Duodenal mucosa (tissue), 2 donors: ENCODE measurements at regions not wholly inside any gene's neighbourhood (a gene's known extent, or its start where the extent isn't known, plus 50 kb on each side); places are given as distances from the start of the nearest gene placed in this dataset.
"Not testable (repeated sequence)": the region's sequence is repeated elsewhere in the genome, so short reads cannot be mapped to it uniquely, and the experiment has no call there.

ENCODE experiments used
- H3K27ac ChIP-seq: one replicate; pipeline ENCODE4 v1.7.0; 2013; ENCODE audit warnings: low read depth, low read length
- H3K27me3 ChIP-seq, 2 donors: one replicate each; pipeline ENCODE4 v1.7.0; 2013; ENCODE audit warnings: low read length in 2 of 2, control low read depth in 1 of 2; ENCODE audit not compliant: insufficient read depth in 2 of 2, control insufficient read depth in 1 of 2
- H3K36me3 ChIP-seq, 2 donors: one replicate each; pipeline ENCODE4 v1.7.0; 2013; ENCODE audit warnings: low read length in 2 of 2, control low read depth in 1 of 2; ENCODE audit not compliant: insufficient read depth in 2 of 2, control insufficient read depth in 1 of 2
- H3K4me1 ChIP-seq, 2 donors: one replicate each; pipeline ENCODE4 v1.7.0; 2013; ENCODE audit warnings: low read length in 2 of 2, control low read depth in 1 of 2; ENCODE audit not compliant: insufficient read depth in 2 of 2, control insufficient read depth in 1 of 2
- H3K4me3 ChIP-seq, 2 donors: one replicate each; pipeline ENCODE4 v1.7.0; 2013; ENCODE audit warnings: low read length in 2 of 2, low read depth in 1 of 2
- H3K9ac ChIP-seq, 2 donors: one replicate each; pipeline ENCODE4 v1.7.0; 2013; ENCODE audit warnings: low read length in 2 of 2, low read depth in 1 of 2
- H3K9me3 ChIP-seq, 2 donors: one replicate each; pipeline ENCODE4 v1.7.0; 2013; ENCODE audit warnings: low read length in 2 of 2, control low read depth in 1 of 2; ENCODE audit not compliant: control insufficient read depth in 1 of 2

DNA sequence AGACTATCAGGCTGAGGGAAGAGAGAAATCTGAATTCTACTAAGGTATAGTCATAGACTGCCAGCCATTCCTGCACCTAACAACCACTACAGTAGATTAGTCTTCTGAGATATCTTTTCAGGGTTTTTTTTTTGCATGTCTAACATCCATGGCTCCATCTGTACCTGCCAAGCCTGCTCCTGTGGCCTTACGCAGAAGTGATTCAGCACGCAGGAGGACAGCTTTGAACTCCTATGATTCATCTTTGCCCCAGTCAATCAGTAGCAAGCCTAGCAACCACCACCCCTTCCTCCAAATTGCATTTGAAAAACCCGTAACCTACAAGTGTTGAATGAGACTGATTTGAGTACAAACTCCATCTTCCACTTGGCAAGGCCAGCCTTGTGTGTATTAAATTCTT is 520.7 kb upstream of the HS3ST1 start:
- no peaks in the 10 kb centered on the region for H3K9me3 ChIP-seq
- no peaks in the 10 kb centered on the region for H3K36me3 ChIP-seq
- no peak overlapping the region for H3K4me3 ChIP-seq
- no peaks in the 10 kb centered on the region for H3K27me3 ChIP-seq
- peaks cover 0 to 5% of the 10 kb centered on the region in 2 donors for H3K4me1 ChIP-seq
- H3K27ac ChIP-seq = no peak overlapping the region
- no peak overlapping the region for H3K9ac ChIP-seq

- H3K9me3 ChIP-seq, H3K27me3 ChIP-seq, H3K27ac ChIP-seq, H3K4me3 ChIP-seq, H3K36me3 ChIP-seq, H3K9ac ChIP-seq, H3K4me1 ChIP-seq: not testable (repeated sequence)
Observed at GRCh38 chr4:11947629-11948028, 518.9 kb upstream of the HS3ST1 start.

GRCh38 chr4:11937941-11938340 is 509.2 kb upstream of the HS3ST1 start:
- H3K36me3 ChIP-seq = no peaks in the 10 kb centered on the region
- no peaks in the 10 kb centered on the region for H3K27me3 ChIP-seq
- no peaks in the 10 kb centered on the region for H3K4me1 ChIP-seq
- H3K9me3 ChIP-seq = no peaks in the 10 kb centered on the region
- no peak overlapping the region for H3K27ac ChIP-seq
- no peak overlapping the region for H3K4me3 ChIP-seq
- no peak overlapping the region for H3K9ac ChIP-seq

DNA sequence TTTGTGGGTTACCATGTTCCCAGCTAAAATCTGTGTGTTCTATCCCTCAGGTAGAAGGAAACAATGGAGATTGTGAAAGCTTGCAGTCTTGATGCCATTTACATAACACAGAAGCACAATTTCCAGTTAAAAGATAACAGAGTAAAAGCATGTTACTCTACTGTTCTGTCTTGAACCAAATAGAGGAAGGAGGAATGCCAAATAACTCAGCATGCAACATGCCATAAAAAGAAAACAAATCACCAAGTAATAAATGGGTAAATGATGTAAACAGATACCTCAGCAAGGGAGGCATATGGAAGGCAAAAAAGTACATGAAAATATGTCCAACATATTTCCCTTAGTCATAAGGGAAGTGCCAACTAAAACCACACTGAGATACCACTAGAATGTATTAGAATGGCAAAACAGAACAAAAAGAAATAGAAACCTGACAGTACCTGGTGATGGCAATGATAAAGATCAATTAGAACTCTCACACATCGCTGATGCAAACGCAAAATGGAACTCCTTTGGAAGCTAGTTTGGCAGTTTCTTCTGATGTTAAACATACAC is 502.6 kb upstream of the HS3ST1 start:
- no peaks in the 10 kb centered on the region for H3K27me3 ChIP-seq
- H3K4me3 ChIP-seq = no peak overlapping the region
- no peaks in the 10 kb centered on the region for H3K9me3 ChIP-seq
- H3K36me3 ChIP-seq = no peaks in the 10 kb centered on the region
- H3K9ac ChIP-seq = no peak overlapping the region
- H3K4me1 ChIP-seq = no peaks in the 10 kb centered on the region
- no peak overlapping the region for H3K27ac ChIP-seq

DNA sequence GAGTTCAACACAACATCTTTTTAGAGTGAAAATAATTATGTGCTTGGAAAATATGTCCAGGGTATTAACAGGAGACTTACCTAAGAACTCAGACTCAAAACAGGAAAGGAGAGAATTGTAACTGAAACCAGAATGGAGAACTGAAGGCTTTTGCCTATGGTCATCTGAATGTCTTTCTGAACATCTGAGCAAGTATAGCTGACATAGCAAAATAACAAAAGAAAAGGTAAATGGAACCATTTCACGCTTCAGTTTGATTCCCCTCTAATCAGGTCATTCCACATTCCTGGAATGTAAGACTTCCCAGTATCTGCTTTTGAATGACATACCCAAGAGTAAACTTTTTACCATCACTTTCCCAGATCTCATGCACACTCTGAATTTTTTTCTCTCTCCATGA is 500.4 kb upstream of the HS3ST1 start:
- Histone ChIP-seq H3K4me3 (no peak overlapping the region), H3K9ac (no peak overlapping the region), H3K27ac (no peak overlapping the region), H3K9me3 (no peaks in the 10 kb centered on the region), H3K36me3 (no peaks in the 10 kb centered on the region), H3K4me1 (no peaks in the 10 kb centered on the region), H3K27me3 (no peaks in the 10 kb centered on the region)

- Histone ChIP-seq H3K9me3 (no peaks in the 10 kb centered on the region), H3K4me1 (no peaks in the 10 kb centered on the region), H3K36me3 (no peaks in the 10 kb centered on the region), H3K27me3 (no peaks in the 10 kb centered on the region), H3K27ac (no peak overlapping the region), H3K9ac (no peak overlapping the region), H3K4me3 (no peak overlapping the region)
Observed at GRCh38 chr4:11919316-11919715, 490.6 kb upstream of the HS3ST1 start.

GRCh38 chr4:11914406-11914805 is 485.7 kb upstream of the HS3ST1 start:
- Histone ChIP-seq H3K9ac (no peak overlapping the region), H3K9me3 (no peaks in the 10 kb centered on the region), H3K27me3 (no peaks in the 10 kb centered on the region), H3K4me3 (no peak overlapping the region), H3K36me3 (no peaks in the 10 kb centered on the region), H3K4me1 (peaks cover 0 to 7% of the 10 kb centered on the region in 2 donors), H3K27ac (no peak overlapping the region)

GRCh38 chr4:11912886-11913285 is 484.2 kb upstream of the HS3ST1 start:
- Histone ChIP-seq H3K27me3 (no peaks in the 10 kb centered on the region), H3K36me3 (no peaks in the 10 kb centered on the region), H3K4me3 (no peak overlapping the region), H3K9ac (no peak overlapping the region), H3K9me3 (no peaks in the 10 kb centered on the region), H3K27ac (no peak overlapping the region), H3K4me1 (peaks cover 0 to 7% of the 10 kb centered on the region in 2 donors)

DNA sequence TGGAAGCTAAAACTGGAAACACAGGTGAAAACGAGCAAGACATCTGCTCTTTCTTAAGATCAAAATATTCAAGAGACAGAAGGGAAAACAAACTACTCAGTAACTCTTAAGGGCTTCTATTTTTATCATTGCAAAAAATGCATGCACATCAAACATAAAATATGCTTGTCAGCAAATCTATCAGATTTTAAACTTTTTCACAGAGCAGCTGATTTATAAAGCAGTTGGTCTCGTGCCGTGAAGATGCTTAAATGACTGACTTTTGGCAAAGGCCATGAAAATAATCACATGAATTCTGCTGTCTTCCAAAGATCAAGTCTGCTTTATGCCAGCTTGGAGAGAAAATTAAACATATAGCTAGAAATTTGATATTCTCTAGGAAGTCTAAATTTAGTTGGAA is 482.1 kb upstream of the HS3ST1 start:
- H3K9me3 ChIP-seq = no peaks in the 10 kb centered on the region

GRCh38 chr4:11908712-11909111 is 480.0 kb upstream of the HS3ST1 start:
- H3K27ac ChIP-seq = no peak overlapping the region
- H3K36me3 ChIP-seq = no peaks in the 10 kb centered on the region
- no peak overlapping the region for H3K4me3 ChIP-seq
- H3K9ac ChIP-seq = no peak overlapping the region
- H3K27me3 ChIP-seq = no peaks in the 10 kb centered on the region
- no peaks in the 10 kb centered on the region for H3K9me3 ChIP-seq
- H3K4me1 ChIP-seq = peaks cover 4 to 10% of the 10 kb centered on the region in 2 donors

More for the DNA sequence above, 482.1 kb upstream of the HS3ST1 start:
- Histone ChIP-seq H3K27ac (no peak overlapping the region), H3K9ac (no peak overlapping the region), H3K4me1 (peaks cover 0 to 7% of the 10 kb centered on the region in 2 donors), H3K36me3 (no peaks in the 10 kb centered on the region), H3K4me3 (no peak overlapping the region), H3K27me3 (no peaks in the 10 kb centered on the region)

GRCh38 chr4:11908205-11908604 is 479.5 kb upstream of the HS3ST1 start:
- Histone ChIP-seq H3K9me3 (no peaks in the 10 kb centered on the region), H3K4me1 (peaks cover 5 to 7% of the 10 kb centered on the region in 2 donors), H3K36me3 (no peaks in the 10 kb centered on the region), H3K4me3 (no peak overlapping the region), H3K27ac (no peak overlapping the region), H3K27me3 (no peaks in the 10 kb centered on the region), H3K9ac (no peak overlapping the region)
